ENCODE measurements at regions not wholly inside any gene's neighbourhood (a gene's known extent, or its start where the extent isn't known, plus 50 kb on each side); places are given as distances from the start of the nearest gene placed in this dataset.
"Not testable (repeated sequence)": the region's sequence is repeated elsewhere in the genome, so short reads cannot be mapped to it uniquely, and the experiment has no call there.

DNA sequence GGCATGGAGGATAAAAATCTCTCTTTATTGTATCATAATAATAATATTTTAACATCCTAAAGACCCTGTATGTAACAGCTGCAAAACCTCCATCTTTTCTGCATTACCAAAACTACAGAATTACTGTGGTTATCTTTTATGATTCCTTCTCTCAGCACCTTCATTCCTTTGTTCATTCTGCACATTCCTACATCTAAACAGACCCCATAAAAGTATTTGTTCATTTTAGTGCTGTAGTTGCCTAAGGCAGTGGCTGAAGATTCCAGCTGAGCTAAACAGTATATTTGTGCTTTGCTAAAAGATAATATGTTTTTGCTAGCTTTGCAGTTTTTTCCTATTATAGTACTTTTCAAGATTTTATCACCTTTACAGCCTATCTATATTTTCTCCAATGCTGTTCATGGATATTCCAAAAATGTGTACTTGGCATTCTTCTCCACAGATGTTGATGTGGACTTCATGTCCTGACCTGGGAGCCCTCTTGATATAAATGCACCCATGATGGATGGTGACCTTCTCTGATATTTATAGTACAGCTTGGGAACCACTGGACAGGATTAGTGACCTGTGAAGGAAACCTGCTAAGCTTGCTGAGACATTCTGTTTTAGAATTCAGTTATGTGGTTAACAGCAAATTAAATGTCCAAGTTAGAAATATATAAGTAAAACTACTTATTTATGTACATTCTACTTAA, 2832.9 kb upstream of the PCDH20 start:
- no peak for DNase-seq

- DNase-seq: no peak
Observed at GRCh38 chr13:64239372-64239771, 2823.7 kb upstream of the PCDH20 start.

DNA sequence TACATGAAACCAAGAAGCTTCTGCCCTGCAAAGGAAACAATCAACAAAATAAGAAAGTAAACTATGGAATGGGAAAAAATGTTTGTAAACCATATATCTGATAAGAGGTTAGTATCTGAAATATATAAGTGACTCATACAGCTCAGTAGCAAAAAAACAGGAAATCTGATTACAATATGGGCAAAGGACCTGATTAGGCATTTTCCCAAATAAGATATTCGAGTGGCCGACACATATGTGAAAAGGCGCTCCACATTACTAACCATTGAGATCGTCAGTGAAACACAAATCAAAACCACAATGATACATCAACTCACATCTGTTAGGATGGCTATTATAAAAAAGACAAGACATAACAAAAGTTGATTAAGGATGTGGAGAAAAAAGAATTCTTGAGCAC, 2818.6 kb upstream of the PCDH20 start:
- no peak for DNase-seq

DNA sequence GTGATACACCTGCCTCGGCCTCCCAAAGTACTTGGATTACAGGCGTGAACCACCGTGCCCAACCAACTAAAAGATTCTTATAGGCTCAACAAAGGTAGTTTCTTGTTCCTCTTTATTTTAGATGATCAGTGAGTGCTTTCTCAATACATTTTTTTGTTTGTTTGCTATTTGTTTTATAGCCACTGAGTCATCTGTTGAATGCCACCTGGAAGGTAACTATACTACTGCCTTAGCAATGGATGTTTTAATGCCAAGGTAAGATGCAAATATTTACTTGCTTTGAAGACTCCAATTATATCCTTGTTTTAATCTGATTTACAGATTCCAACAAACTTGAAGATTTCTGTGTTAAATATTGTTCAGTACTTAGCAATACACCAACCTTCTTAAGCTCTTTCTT, 2807.4 kb upstream of the PCDH20 start:
- DNase-seq: no peak

DNA sequence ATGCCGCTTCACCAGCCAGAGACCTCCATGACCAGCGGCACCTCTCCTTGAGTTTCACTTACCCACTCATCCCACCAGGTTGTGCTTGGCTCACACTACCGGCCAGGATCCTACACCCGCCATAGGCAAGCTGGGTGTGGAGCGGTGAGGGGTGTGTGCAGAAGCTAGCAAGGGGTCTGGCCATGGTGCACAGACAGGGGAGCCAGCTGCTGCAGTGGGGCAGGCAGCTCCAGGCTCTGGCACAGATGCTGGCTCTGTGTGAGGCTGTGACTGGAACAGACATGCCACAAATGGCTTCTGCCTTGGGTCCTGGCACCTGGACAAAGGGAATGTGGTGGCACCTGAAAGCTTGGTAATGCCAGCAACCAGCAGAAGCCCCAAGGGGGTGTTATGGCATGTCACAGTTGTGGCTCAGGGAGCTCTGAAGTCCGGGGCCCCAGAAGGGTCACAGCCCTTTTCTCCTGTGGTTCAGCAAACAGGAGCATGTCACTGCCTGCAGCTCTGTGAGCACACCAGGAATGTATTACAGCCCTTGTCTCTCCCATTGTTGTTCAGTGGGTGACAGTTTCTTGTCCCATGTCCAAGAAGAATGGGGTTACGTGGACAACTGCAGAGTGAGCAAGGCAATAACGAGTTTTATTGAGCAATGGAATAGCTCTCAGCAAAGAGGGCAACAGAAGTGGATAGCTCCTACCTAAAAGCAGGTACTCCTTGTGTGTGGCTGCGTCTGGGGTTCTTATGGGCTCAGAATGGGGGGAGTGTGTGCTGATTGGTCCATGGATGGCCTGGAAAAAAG, 2791.0 kb upstream of the PCDH20 start:
- no peak for DNase-seq

- no peak for DNase-seq
Observed at GRCh38 chr13:64202517-64202916, 2786.9 kb upstream of the PCDH20 start.

- DNase-seq: no peak
Observed at GRCh38 chr13:64197232-64197631, 2781.6 kb upstream of the PCDH20 start.

GRCh38 chr13:64186503-64187250, 2771.0 kb upstream of the PCDH20 start:
- no peak for DNase-seq

GRCh38 chr13:64186071-64186470, 2770.4 kb upstream of the PCDH20 start:
- DNase-seq: no peak

- DNase-seq: no peak
Observed at GRCh38 chr13:64180756-64181155, 2765.1 kb upstream of the PCDH20 start.

DNA sequence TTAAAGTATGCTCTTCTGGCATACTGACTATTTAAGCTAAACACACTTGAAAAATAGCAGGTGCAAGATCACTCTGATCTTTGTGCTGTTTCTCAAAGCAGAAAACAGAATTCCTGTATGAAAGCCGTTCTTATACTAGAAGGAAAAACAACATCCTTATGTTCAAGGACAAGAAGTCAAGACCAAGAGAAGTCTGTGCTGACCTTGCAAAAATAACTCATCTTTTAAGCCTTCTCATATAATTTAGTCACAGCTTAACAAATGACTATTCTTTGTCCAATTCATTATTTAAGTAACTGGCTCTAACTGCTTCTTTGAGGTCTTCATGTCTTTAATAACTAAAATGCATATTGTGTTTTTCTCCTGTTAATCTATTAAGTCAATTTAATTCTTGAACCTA, 2750.2 kb upstream of the PCDH20 start:
- DNase-seq: no peak

GRCh38 chr13:64164435-64164834, 2748.8 kb upstream of the PCDH20 start:
- no peak for DNase-seq

DNA sequence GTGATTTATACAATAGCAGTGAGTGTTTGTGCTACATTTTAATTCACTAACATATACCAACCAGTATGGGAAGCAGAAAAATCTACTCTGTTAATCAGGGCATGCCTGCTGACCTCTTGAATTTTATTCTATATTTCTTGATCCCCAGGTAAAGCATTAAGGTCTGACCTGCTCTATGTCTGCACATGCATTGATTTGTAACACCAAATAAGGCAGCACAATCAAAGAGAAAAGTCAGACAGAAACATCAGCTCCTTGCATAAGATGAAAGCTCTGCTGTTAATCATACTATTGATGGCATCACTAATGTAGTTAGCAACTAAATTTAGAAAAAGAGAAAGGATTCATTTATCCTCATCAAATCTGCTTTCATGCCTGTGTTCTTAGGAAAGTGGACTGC, 2744.8 kb upstream of the PCDH20 start:
- DNase-seq: no peak

- DNase-seq: no peak
Observed at GRCh38 chr13:64158908-64159307, 2743.3 kb upstream of the PCDH20 start.

GRCh38 chr13:64154514-64154913, 2738.9 kb upstream of the PCDH20 start:
- DNase-seq: no peak

GRCh38 chr13:64130600-64130999, 2715.0 kb upstream of the PCDH20 start:
- no peak for DNase-seq

- DNase-seq: no peak
Observed at GRCh38 chr13:64130171-64130570, 2714.5 kb upstream of the PCDH20 start.

GRCh38 chr13:64127856-64128255, 2712.2 kb upstream of the PCDH20 start:
- no peak for DNase-seq

GRCh38 chr13:64127192-64127591, 2711.5 kb upstream of the PCDH20 start:
- DNase-seq: no peak

DNA sequence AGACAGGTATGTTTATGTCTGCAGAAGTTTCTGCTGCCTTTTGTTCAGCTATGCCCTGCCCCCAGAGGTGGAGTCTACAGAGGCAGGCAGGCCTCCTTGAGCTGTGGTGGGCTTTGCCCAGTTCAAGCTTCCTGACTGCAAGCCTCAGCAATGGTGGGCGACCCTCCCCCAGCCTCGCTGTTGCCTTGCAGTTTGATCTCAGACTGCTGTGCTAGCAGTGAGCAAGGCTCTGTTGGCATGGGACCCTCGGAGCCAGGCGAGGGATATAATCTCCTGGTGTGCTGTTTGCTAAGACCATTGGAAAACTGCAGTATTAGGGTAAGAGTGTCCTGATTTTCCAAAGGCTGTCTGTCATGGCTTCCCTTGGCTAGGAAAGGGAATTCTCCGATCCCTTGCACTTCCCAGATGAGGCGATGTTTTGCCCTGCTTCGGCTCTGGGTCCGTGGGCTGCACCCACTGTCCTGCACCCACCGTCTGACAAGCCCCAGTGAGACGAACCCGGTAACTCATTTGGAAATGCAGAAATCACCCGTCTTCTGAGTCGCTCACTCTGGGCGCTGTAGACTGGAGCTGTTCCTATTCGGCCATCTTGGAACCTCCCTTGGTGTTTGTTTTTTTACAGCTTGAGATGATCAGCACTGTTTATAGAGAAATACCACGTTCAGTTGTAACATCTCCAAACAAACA, 2705.5 kb upstream of the PCDH20 start:
- not testable (repeated sequence) for DNase-seq

DNA sequence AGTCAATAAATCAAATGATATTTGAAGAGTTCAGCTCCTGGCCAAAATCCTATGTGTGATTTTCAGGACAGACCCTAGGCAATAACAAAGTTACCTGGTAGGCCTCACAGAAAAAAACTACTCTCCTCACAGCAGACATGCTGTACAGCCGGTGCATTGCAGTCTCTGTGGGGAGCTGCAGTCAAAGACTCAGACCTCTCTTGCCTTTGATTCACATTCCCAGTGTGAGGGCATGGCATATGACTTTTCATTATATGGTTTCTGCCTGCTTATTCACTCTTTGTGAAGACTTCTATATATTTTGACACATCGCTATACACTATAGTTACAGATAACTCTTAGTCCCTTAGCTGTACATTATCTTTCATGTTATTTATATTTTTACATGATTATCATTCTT, 2684.3 kb upstream of the PCDH20 start:
- no peak for DNase-seq

- no peak for DNase-seq
Observed at GRCh38 chr13:64090311-64090710, 2674.7 kb upstream of the PCDH20 start.

GRCh38 chr13:64088491-64088890, 2672.8 kb upstream of the PCDH20 start:
- DNase-seq: no peak

All from NCI-H446 treated with DMSO at 0.1 percent for 48 hours (cell line).